ENCODE measurements at regions not wholly inside any gene's neighbourhood (a gene's known extent, or its start where the extent isn't known, plus 50 kb on each side); places are given as distances from the start of the nearest gene placed in this dataset.

DNA sequence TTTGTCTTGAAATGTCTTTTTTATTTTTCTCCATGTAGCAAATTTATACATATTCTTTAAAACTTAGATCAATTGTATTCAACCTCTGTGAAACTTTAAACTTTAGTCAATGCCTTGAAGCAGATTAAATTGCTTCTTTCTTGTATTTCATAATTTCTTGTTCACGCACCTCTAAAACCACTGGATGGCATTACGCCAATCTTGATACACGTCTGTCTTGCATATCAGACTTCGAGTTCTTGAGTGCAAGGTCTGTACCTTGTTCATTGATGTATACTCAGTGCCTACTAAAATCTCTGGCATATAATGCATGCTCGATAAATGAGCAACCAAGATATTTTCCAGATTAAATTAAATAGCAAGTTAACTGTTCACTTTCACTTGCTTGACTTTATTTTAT is 236.8 kb downstream of the CASP12 start:
- no peaks in the 10 kb centered on the region for H3K36me3 ChIP-seq (ENCODE audit: control insufficient read depth, insufficient read depth, low read length)

DNA sequence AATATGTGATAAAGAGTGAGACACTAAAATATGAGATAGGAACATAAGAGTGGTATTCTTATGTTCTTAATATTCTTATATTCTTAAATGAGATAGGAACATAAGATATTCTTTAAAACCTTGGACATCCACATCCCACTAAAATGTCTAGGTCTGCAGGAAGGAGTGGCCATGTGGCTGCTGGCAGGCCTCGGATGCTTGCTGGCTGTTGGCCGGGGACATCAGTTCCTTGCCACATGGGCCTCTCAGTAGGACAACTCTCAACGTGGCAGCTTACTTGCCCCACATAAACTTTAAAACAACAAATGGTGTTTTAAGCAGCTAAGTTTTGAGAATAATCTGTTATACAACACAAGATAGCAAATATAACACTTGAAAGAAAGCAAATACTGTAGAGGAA is 240.1 kb downstream of the CASP12 start:
- H3K4me3 ChIP-seq (ENCODE audit: low read depth, low read length), result no peak overlapping the region
- no peak overlapping the region for H3K9ac ChIP-seq (ENCODE audit: low read depth, low read length)
- H3K27me3 ChIP-seq (ENCODE audit: control insufficient read depth, insufficient read depth, low read length), result no peaks in the 10 kb centered on the region
- peaks cover 7% of the 10 kb centered on the region; the same call in 1 of the 2 replicates for H3K4me1 ChIP-seq (ENCODE audit: control insufficient read depth, insufficient read depth, low read length)
- H3K36me3 ChIP-seq (ENCODE audit: control insufficient read depth, insufficient read depth, low read length), result no peaks in the 10 kb centered on the region
- H3K27ac ChIP-seq (ENCODE audit: low read depth, low read length), result no peak overlapping the region
- H3K9me3 ChIP-seq (ENCODE audit: control insufficient read depth, insufficient read depth, low read length), result no peaks in the 10 kb centered on the region

More for the DNA sequence above, 236.8 kb downstream of the CASP12 start:
- Histone ChIP-seq H3K4me1 (ENCODE audit: control insufficient read depth, insufficient read depth, low read length) (no peaks in the 10 kb centered on the region), H3K27ac (ENCODE audit: low read depth, low read length) (no peak overlapping the region), H3K9ac (ENCODE audit: low read depth, low read length) (no peak overlapping the region), H3K9me3 (ENCODE audit: control insufficient read depth, insufficient read depth, low read length) (no peaks in the 10 kb centered on the region), H3K27me3 (ENCODE audit: control insufficient read depth, insufficient read depth, low read length) (no peaks in the 10 kb centered on the region), H3K4me3 (ENCODE audit: low read depth, low read length) (no peak overlapping the region)

DNA sequence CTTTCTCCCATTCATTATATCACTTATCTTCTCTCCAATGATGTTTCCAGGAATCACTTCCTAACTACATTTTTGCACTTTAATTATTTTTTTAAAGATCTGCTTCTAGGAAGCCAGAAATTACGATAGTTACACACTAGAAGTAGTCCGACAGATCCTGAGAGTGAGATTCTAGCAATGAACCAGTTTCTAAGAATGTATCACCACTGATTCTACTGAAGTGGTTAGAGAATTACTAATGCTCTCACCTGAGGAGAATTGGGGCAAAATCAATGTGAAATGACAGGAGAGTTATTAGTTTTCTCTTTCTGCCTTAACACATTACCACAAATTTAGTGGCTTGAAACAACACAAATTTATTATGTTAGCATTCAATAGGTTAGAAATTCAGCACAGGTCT is 241.2 kb downstream of the CASP12 start:
- H3K4me3 ChIP-seq (ENCODE audit: low read depth, low read length), result no peak overlapping the region
- no peaks in the 10 kb centered on the region for H3K27me3 ChIP-seq (ENCODE audit: control insufficient read depth, insufficient read depth, low read length)
- no peaks in the 10 kb centered on the region for H3K9me3 ChIP-seq (ENCODE audit: control insufficient read depth, insufficient read depth, low read length)
- no peak overlapping the region for H3K27ac ChIP-seq (ENCODE audit: low read depth, low read length)
- no peaks in the 10 kb centered on the region for H3K36me3 ChIP-seq (ENCODE audit: control insufficient read depth, insufficient read depth, low read length)
- no peak overlapping the region for H3K9ac ChIP-seq (ENCODE audit: low read depth, low read length)
- H3K4me1 ChIP-seq (ENCODE audit: control insufficient read depth, insufficient read depth, low read length), result peaks cover 7% of the 10 kb centered on the region; the same call in 1 of the 2 replicates

DNA sequence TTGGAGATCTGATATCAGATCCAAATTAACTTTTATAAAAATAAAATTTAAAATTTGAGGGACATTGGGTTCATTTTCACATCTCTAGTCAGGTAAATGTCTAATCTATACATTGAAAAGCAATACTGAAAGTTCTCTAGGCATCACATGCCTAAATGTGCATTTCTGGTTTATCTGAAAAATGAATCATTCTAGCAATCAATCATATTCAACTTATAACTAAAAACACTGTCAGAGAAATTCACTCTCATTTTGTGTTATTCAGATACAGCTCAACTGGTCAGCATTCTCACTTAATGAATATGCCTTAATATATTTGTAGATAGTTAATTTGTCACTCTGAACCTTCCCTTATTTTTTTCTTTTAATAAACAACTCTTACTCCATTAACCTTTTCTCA is 243.2 kb downstream of the CASP12 start:
- Histone ChIP-seq H3K9ac (ENCODE audit: low read depth, low read length) (no peak overlapping the region), H3K9me3 (ENCODE audit: control insufficient read depth, insufficient read depth, low read length) (peaks cover 10% of the 10 kb centered on the region), H3K27ac (ENCODE audit: low read depth, low read length) (no peak overlapping the region), H3K36me3 (ENCODE audit: control insufficient read depth, insufficient read depth, low read length) (no peaks in the 10 kb centered on the region), H3K27me3 (ENCODE audit: control insufficient read depth, insufficient read depth, low read length) (no peaks in the 10 kb centered on the region), H3K4me3 (ENCODE audit: low read depth, low read length) (no peak overlapping the region), H3K4me1 (ENCODE audit: control insufficient read depth, insufficient read depth, low read length) (peaks cover 7% of the 10 kb centered on the region; the same call in 1 of the 2 replicates)

DNA sequence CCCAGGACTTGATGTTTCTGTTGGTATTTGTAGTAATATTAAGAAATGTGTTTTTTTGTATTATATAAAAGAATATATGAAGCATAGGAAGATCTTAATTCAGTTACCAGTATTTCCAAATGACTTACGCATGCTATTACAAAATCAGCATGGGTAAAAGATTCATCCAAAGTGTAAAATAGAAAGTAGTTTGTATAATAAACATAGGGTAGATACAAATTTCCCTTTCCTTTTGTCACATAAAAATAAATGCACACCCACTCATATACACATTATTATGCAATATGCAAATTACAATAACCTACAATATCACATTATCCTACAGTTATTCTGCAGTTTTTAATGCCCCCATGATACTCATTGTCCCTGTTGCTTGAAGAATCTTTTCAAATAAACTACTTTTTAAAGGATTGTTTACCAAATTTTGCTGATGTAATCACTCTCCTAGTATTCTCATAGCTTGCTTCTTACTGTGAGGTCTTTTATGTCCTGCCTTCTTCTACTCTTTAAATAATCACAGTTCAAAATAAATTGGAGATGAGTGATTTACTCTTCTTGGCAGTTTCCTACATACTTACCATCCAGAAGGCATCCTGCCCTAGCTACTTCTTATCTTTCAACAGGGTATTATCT is 244.0 kb downstream of the CASP12 start:
- H3K27ac ChIP-seq (ENCODE audit: low read depth, low read length), result no peak overlapping the region
- H3K9ac ChIP-seq (ENCODE audit: low read depth, low read length), result no peak overlapping the region
- H3K36me3 ChIP-seq (ENCODE audit: control insufficient read depth, insufficient read depth, low read length), result no peaks in the 10 kb centered on the region
- H3K27me3 ChIP-seq (ENCODE audit: control insufficient read depth, insufficient read depth, low read length), result no peaks in the 10 kb centered on the region
- no peak overlapping the region for H3K4me3 ChIP-seq (ENCODE audit: low read depth, low read length)
- peaks cover 14% of the 10 kb centered on the region for H3K9me3 ChIP-seq (ENCODE audit: control insufficient read depth, insufficient read depth, low read length)
- peaks cover 7% of the 10 kb centered on the region; the same call in 1 of the 2 replicates for H3K4me1 ChIP-seq (ENCODE audit: control insufficient read depth, insufficient read depth, low read length)

DNA sequence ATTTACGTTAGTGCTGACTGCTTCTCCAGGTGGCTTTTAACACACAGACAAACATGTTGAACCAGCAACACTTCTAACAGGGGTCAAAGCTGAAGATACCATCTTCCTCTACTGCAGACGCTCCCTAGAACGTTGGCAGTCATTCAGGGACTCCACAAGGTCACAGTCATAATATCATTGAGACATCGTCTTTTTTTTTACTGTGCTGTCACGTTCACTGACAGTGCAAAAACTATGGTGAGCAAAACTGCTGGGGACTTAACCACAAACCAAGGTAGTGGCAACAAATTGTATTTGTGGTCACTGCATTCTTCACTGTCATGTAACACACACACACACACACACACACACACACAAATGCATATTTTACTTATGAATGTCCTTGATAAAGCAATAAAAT is 244.9 kb downstream of the CASP12 start:
- H3K27me3 ChIP-seq (ENCODE audit: control insufficient read depth, insufficient read depth, low read length), result no peaks in the 10 kb centered on the region
- peaks cover 7% of the 10 kb centered on the region; the same call in 1 of the 2 replicates for H3K4me1 ChIP-seq (ENCODE audit: control insufficient read depth, insufficient read depth, low read length)
- H3K9ac ChIP-seq (ENCODE audit: low read depth, low read length), result no peak overlapping the region
- H3K36me3 ChIP-seq (ENCODE audit: control insufficient read depth, insufficient read depth, low read length), result no peaks in the 10 kb centered on the region
- H3K9me3 ChIP-seq (ENCODE audit: control insufficient read depth, insufficient read depth, low read length), result peaks cover 14% of the 10 kb centered on the region
- no peak overlapping the region for H3K4me3 ChIP-seq (ENCODE audit: low read depth, low read length)
- no peak overlapping the region for H3K27ac ChIP-seq (ENCODE audit: low read depth, low read length)

DNA sequence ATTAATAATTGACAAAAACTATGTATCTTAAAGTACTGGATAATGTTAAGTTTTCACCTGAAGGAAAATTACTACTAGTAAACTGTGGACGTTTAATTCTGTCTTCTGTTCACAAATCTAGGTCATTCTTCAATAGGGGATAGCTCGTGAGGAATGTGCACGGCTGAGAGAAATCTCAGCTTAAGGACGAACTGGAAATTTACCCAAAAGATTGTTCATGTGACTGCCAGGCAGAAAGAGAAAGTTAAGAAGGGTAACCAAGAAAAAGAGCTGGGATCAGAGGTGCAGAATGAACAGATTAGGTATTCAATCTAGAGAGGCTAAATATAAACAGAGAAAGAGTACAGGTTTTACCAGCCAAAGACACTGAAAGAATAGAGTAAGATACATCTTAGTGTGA is 245.3 kb downstream of the CASP12 start:
- no peak overlapping the region for H3K9ac ChIP-seq (ENCODE audit: low read depth, low read length)
- no peak overlapping the region for H3K27ac ChIP-seq (ENCODE audit: low read depth, low read length)
- H3K4me3 ChIP-seq (ENCODE audit: low read depth, low read length), result no peak overlapping the region
- peaks cover 7% of the 10 kb centered on the region; the same call in 1 of the 2 replicates for H3K4me1 ChIP-seq (ENCODE audit: control insufficient read depth, insufficient read depth, low read length)
- peaks cover 14% of the 10 kb centered on the region for H3K9me3 ChIP-seq (ENCODE audit: control insufficient read depth, insufficient read depth, low read length)
- H3K36me3 ChIP-seq (ENCODE audit: control insufficient read depth, insufficient read depth, low read length), result no peaks in the 10 kb centered on the region
- no peaks in the 10 kb centered on the region for H3K27me3 ChIP-seq (ENCODE audit: control insufficient read depth, insufficient read depth, low read length)

DNA sequence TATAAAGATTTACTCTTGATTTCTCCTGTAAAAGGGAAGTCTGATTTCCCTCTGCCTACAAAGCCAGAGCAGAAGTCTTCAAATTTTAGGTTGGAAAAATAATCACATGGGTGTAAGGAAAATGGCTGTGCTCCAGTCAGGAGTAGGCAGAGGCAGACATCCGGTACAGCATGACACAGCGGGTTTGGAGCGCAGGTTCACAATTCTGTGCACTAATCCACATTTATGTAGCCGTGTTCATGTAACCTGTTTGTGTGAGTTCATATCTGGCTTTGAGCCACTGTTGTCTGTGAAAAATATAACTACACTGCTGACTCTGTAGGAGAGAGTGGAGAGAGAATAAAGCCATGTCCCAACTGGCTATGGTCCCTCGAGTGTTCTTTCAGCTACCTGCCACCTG is 248.0 kb downstream of the CASP12 start:
- Histone ChIP-seq H3K36me3 (ENCODE audit: control insufficient read depth, insufficient read depth, low read length) (no peaks in the 10 kb centered on the region), H3K4me1 (ENCODE audit: control insufficient read depth, insufficient read depth, low read length) (peaks cover 7% of the 10 kb centered on the region; the same call in 1 of the 2 replicates), H3K9ac (ENCODE audit: low read depth, low read length) (no peak overlapping the region), H3K27ac (ENCODE audit: low read depth, low read length) (no peak overlapping the region), H3K9me3 (ENCODE audit: control insufficient read depth, insufficient read depth, low read length) (peaks cover 14% of the 10 kb centered on the region), H3K27me3 (ENCODE audit: control insufficient read depth, insufficient read depth, low read length) (no peaks in the 10 kb centered on the region), H3K4me3 (ENCODE audit: low read depth, low read length) (no peak overlapping the region)

DNA sequence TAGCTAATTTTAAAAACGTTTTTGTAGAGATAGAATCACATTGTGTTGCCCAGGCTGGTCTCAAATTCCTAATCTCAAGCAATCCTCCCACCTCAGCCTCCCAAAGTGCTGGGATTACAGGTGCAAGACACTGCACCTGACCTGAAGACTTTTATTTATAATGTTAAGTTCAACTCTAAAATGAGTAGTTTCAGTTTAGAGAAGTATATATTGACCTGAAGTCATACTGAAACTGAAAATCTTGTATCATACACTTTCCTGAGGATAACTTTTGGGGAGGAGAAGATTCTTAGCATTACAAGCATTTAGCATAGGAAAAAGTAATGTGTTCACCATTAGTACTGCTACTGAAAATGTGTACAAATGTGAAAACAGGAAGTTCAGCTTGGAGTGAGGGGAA is 249.3 kb downstream of the CASP12 start:
- H3K27me3 ChIP-seq (ENCODE audit: control insufficient read depth, insufficient read depth, low read length), result no peaks in the 10 kb centered on the region

DNA sequence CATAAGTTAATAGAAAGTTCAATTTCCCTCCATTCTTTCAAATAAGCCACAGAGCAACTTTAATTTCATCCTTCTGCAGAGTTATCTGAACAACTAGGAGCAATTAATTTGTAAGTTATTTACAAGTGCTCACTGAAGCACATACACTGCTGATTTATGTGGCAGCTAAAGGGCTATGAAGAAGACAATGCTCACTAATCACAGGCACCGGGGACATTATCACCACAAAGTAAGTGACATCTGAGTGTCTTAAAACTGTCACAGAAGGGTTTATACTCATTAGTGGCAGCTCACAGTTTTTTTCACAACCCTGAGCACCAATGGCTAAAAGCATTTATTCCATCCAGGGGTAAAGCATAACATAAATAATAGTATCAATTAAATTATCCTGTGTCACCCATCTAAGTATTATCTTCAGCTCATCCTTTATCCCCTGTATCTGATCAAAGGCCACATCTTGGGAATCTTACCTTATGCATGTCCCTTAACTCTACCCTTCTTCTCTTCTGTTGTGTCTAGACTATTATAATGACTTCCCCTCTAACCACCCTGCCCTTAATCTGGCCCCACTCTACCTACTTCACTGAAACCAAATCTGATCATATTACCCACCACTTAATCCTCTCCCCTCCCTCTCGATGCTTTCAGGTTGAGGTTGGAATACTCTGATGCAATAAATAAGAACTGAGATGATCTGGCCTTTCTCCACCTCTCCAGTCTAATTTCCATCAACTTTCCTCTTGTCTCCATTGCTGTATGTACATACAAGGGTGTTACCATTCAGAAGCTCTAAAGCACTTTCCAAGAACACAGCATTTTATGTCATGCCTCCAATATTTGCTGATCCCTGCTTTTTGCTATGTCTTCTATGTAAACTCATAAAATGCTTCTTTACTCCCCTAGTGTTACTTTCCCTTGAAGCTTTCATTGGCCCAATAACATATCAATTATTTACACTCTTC is 252.7 kb downstream of the CASP12 start:
- Histone ChIP-seq H3K36me3 (ENCODE audit: control insufficient read depth, insufficient read depth, low read length) (no peaks in the 10 kb centered on the region), H3K4me1 (ENCODE audit: control insufficient read depth, insufficient read depth, low read length) (no peaks in the 10 kb centered on the region), H3K27me3 (ENCODE audit: control insufficient read depth, insufficient read depth, low read length) (no peaks in the 10 kb centered on the region), H3K4me3 (ENCODE audit: low read depth, low read length) (no peak overlapping the region), H3K27ac (ENCODE audit: low read depth, low read length) (no peak overlapping the region), H3K9me3 (ENCODE audit: control insufficient read depth, insufficient read depth, low read length) (peaks cover 11% of the 10 kb centered on the region), H3K9ac (ENCODE audit: low read depth, low read length) (no peak overlapping the region)

More for the DNA sequence above, 249.3 kb downstream of the CASP12 start:
- Histone ChIP-seq H3K4me1 (ENCODE audit: control insufficient read depth, insufficient read depth, low read length) (no peaks in the 10 kb centered on the region; the same call in 1 of the 2 replicates), H3K4me3 (ENCODE audit: low read depth, low read length) (no peak overlapping the region), H3K27ac (ENCODE audit: low read depth, low read length) (no peak overlapping the region), H3K36me3 (ENCODE audit: control insufficient read depth, insufficient read depth, low read length) (no peaks in the 10 kb centered on the region), H3K9me3 (ENCODE audit: control insufficient read depth, insufficient read depth, low read length) (peaks cover 14% of the 10 kb centered on the region), H3K9ac (ENCODE audit: low read depth, low read length) (no peak overlapping the region)

DNA sequence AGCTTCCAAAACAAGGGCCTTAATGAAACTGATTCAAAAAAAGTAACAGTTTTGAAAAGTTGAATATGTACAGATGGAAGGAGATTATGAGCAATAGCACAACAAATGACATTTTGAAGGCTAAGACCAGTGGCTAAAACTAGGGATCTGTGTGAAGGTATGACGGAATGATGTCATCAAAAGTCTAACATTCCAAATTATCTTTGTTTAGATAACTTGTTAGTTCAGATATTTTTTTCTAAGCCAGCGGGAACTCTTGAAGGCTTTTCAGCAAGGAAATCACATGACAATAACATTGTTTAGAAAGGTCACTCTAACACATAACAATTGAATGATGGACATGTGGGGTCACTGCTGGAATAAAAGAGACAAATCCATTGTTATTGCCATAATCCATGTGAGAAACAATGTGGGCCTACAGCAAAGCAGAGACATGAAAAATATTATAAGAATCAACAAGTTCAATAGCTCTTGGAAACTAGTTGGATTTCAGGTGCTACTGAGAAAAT is 260.5 kb downstream of the CASP12 start:
- H3K4me1 ChIP-seq (ENCODE audit: control insufficient read depth, insufficient read depth, low read length), result peaks cover 11% of the 10 kb centered on the region
- no peak overlapping the region for H3K27ac ChIP-seq (ENCODE audit: low read depth, low read length)
- H3K9ac ChIP-seq (ENCODE audit: low read depth, low read length), result no peak overlapping the region
- H3K4me3 ChIP-seq (ENCODE audit: low read depth, low read length), result no peak overlapping the region
- 0 out of 2 replicates have a peak, but pooled peaks cover 3% of the 10 kb centered on the region for H3K9me3 ChIP-seq (ENCODE audit: control insufficient read depth, insufficient read depth, low read length)
- no peaks in the 10 kb centered on the region for H3K27me3 ChIP-seq (ENCODE audit: control insufficient read depth, insufficient read depth, low read length)
- no peaks in the 10 kb centered on the region for H3K36me3 ChIP-seq (ENCODE audit: control insufficient read depth, insufficient read depth, low read length)
